ENCODE measurements at regions not wholly inside any gene's neighbourhood (a gene's known extent, or its start where the extent isn't known, plus 50 kb on each side); places are given as distances from the start of the nearest gene placed in this dataset.

DNA sequence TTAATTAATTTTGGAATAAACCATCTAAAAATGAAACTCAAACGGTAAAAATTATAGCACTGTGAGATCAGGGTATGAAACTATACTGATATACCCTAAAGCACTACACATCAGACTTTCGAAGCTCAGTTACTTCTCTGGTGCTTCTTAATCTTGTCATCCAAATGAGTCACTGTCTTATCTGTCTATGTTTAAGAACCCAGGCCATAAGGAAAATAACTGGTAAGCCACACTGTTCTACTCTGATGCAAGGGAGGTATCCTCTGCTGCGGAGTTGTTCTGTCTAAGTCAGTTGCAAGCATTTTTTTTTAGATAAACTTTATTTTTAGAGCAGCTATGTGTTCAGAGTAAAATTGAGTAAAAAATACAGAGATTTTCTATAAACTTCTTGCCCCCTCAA is 830.8 kb upstream of the POU3F4 start:
- POLR2A ChIA-PET, result no interaction called here
- CTCF ChIA-PET, result interaction anchor here (0.6 kb wide), 1 partner anchor 960 kb away, joined by 3 read pairs; no protein-coding TSS in a partner anchor
- TF ChIP-seq LEF1 (IDR thresholded peaks at IDR 0.05; ENCODE audit: borderline replicate concordance) (no peak), BHLHE40 (IDR thresholded peaks at IDR 0.05; ENCODE audit: borderline replicate concordance) (no peak), L3MBTL2 (conservative IDR thresholded peaks at IDR 0.05) (no peak), NFRKB (IDR thresholded peaks at IDR 0.05) (no peak), HDGF (IDR thresholded peaks at IDR 0.05; ENCODE audit: borderline replicate concordance) (no peak), ELF4 (IDR thresholded peaks at IDR 0.05) (no peak), FOXA1 (IDR thresholded peaks at IDR 0.05) (no peak), SUZ12 (IDR thresholded peaks at IDR 0.05) (no peak), TARDBP (IDR thresholded peaks at IDR 0.05) (no peak), FOXM1 (IDR thresholded peaks at IDR 0.05; ENCODE audit: borderline replicate concordance) (no peak), CTBP1 (IDR thresholded peaks at IDR 0.05; ENCODE audit: borderline replicate concordance) (no peak), FOXK2 (IDR thresholded peaks at IDR 0.05) (no peak), ARNT (IDR thresholded peaks at IDR 0.05) (no peak), SP1 (IDR thresholded peaks at IDR 0.05) (no peak), ZNF384 (IDR thresholded peaks at IDR 0.05) (no peak)
- TF ChIP-seq, protein P1, sequence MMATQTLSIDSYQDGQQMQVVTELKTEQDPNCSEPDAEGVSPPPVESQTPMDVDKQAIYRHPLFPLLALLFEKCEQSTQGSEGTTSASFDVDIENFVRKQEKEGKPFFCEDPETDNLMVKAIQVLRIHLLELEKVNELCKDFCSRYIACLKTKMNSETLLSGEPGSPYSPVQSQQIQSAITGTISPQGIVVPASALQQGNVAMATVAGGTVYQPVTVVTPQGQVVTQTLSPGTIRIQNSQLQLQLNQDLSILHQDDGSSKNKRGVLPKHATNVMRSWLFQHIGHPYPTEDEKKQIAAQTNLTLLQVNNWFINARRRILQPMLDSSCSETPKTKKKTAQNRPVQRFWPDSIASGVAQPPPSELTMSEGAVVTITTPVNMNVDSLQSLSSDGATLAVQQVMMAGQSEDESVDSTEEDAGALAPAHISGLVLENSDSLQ (IDR thresholded peaks at IDR 0.05), result no peak
- no peak for DNase-seq (ENCODE audit: extremely low spot score)

DNA sequence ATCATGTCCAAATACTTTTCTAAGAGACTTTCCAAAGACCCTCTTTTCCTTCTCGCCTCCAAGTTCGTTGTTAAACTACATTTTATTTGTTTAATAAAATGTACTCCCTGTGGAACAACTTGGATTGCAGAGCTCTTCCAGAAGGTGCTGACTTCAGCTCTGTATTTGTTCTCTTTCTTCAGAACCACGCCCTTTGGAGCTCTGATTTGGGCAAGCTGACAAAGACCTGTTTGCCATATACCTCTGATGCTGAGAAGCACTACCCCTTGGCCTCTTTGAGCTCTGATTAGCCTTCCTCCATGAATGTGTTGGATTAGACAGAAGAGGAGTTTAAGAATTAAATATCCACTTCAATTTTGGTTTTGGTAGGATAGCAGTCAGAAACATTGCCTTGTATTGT is 815.1 kb upstream of the POU3F4 start:
- ChIA-PET POLR2A (no interaction called here), CTCF (no interaction called here)
- TF ChIP-seq ZNF384 (IDR thresholded peaks at IDR 0.05), result no peak
- no peak for TF ChIP-seq NFRKB (IDR thresholded peaks at IDR 0.05)
- TF ChIP-seq, protein P1 (IDR thresholded peaks at IDR 0.05), result no peak
- no peak for TF ChIP-seq SP1 (IDR thresholded peaks at IDR 0.05)
- TF ChIP-seq FOXM1 (IDR thresholded peaks at IDR 0.05; ENCODE audit: borderline replicate concordance), result no peak
- no peak for TF ChIP-seq ELF4 (IDR thresholded peaks at IDR 0.05)
- no peak for TF ChIP-seq CTBP1 (IDR thresholded peaks at IDR 0.05; ENCODE audit: borderline replicate concordance)
- no peak for TF ChIP-seq LEF1 (IDR thresholded peaks at IDR 0.05; ENCODE audit: borderline replicate concordance)
- TF ChIP-seq BHLHE40 (IDR thresholded peaks at IDR 0.05; ENCODE audit: borderline replicate concordance), result no peak
- no peak for TF ChIP-seq FOXA1 (IDR thresholded peaks at IDR 0.05)
- no peak for TF ChIP-seq TARDBP (IDR thresholded peaks at IDR 0.05)
- no peak for TF ChIP-seq FOXK2 (IDR thresholded peaks at IDR 0.05)
- no peak for TF ChIP-seq HDGF (IDR thresholded peaks at IDR 0.05; ENCODE audit: borderline replicate concordance)
- TF ChIP-seq ARNT (IDR thresholded peaks at IDR 0.05), result no peak
- no peak for TF ChIP-seq SUZ12 (IDR thresholded peaks at IDR 0.05)
- no peak for TF ChIP-seq L3MBTL2 (conservative IDR thresholded peaks at IDR 0.05)
- DNase-seq (ENCODE audit: extremely low spot score), result no peak

DNA sequence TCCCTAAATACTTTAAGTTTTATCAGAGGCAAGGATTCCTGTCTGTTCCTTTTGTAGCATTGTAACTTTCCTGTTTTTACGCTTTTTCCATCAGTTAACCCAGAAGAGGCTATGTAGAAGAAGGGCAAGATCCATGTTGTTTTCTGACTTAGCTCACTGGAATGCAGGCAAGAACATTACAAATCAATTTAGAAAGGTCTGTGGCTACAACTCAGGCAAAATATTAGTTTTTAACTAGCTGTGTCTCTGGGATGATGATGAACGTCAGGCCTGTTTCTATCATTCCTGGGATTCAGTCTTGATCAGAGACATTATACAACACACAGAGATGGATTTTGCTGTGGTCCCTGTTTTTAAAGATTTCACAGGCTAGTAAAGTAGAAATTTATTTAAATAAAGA is 813.0 kb upstream of the POU3F4 start:
- TF ChIP-seq L3MBTL2 (conservative IDR thresholded peaks at IDR 0.05), result no peak
- TF ChIP-seq SP1 (IDR thresholded peaks at IDR 0.05), result no peak
- no peak for TF ChIP-seq FOXK2 (IDR thresholded peaks at IDR 0.05)
- TF ChIP-seq LEF1 (IDR thresholded peaks at IDR 0.05; ENCODE audit: borderline replicate concordance), result no peak
- no peak for TF ChIP-seq ZNF384 (IDR thresholded peaks at IDR 0.05)
- TF ChIP-seq CTBP1 (IDR thresholded peaks at IDR 0.05; ENCODE audit: borderline replicate concordance), result no peak
- TF ChIP-seq FOXM1 (IDR thresholded peaks at IDR 0.05; ENCODE audit: borderline replicate concordance), result no peak
- TF ChIP-seq, protein P1 (IDR thresholded peaks at IDR 0.05), result no peak
- TF ChIP-seq SUZ12 (IDR thresholded peaks at IDR 0.05), result no peak
- no peak for TF ChIP-seq BHLHE40 (IDR thresholded peaks at IDR 0.05; ENCODE audit: borderline replicate concordance)
- TF ChIP-seq FOXA1 (IDR thresholded peaks at IDR 0.05), result no peak
- TF ChIP-seq NFRKB (IDR thresholded peaks at IDR 0.05), result no peak
- TF ChIP-seq ARNT (IDR thresholded peaks at IDR 0.05), result no peak
- TF ChIP-seq ELF4 (IDR thresholded peaks at IDR 0.05), result no peak
- no peak for TF ChIP-seq TARDBP (IDR thresholded peaks at IDR 0.05)
- CTCF ChIA-PET, result no interaction called here
- DNase-seq (ENCODE audit: extremely low spot score), result no peak
- POLR2A ChIA-PET, result no interaction called here

DNA sequence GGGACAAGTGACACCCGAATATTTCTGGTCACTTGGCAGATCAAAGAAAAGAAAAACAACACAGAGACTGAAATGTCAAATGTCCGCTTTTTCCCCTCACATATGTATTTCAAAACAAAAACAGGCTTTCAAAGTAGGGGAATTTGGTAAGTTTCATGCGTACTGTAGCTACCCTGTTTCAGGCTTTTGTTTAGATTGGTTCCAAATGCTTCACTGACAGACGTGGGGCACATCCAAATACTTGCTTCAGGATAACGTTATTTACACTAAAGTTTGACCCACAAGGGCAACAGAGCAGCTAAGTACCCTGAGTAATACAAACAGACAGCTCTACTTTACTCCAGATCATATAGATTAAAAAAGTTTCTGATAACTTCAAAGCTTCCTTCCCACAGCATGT is 804.5 kb upstream of the POU3F4 start:
- CTCF ChIA-PET, result no interaction called here
- no peak for DNase-seq (ENCODE audit: extremely low spot score)
- POLR2A ChIA-PET, result no interaction called here
- TF ChIP-seq FOXK2 (IDR thresholded peaks at IDR 0.05) (no peak), LEF1 (IDR thresholded peaks at IDR 0.05; ENCODE audit: borderline replicate concordance) (no peak), CTBP1 (IDR thresholded peaks at IDR 0.05; ENCODE audit: borderline replicate concordance) (no peak), ZNF384 (IDR thresholded peaks at IDR 0.05) (no peak), ARNT (IDR thresholded peaks at IDR 0.05) (no peak), FOXM1 (IDR thresholded peaks at IDR 0.05; ENCODE audit: borderline replicate concordance) (no peak), SUZ12 (IDR thresholded peaks at IDR 0.05) (no peak)
- TF ChIP-seq, protein P1 (IDR thresholded peaks at IDR 0.05), result no peak

DNA sequence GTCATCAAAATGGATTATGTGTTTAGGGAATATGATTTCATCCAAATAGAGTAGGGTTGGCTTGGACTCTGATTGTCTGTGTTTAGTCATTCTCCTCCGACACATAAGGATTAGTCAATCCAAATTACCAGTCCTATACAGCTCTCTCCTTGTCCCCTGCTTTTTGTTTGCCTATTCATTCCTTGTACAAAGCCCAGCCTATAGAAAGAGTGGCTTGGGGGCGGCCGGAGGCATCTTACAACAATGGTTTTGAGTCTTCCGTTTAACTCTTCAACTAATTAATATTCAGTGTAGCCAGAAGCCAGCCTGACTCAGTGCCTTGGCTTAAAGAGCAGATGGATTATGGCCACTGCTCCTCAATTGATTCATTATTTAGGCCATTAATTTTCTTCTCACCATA is 796.6 kb upstream of the POU3F4 start:
- DNase-seq (ENCODE audit: extremely low spot score), result no peak
- TF ChIP-seq CTBP1 (IDR thresholded peaks at IDR 0.05; ENCODE audit: borderline replicate concordance), result no peak
- no peak for TF ChIP-seq L3MBTL2 (conservative IDR thresholded peaks at IDR 0.05)
- TF ChIP-seq ARNT (IDR thresholded peaks at IDR 0.05), result no peak
- no peak for TF ChIP-seq NFRKB (IDR thresholded peaks at IDR 0.05)
- TF ChIP-seq FOXA1 (IDR thresholded peaks at IDR 0.05), result no peak
- no peak for TF ChIP-seq SUZ12 (IDR thresholded peaks at IDR 0.05)
- TF ChIP-seq FOXK2 (IDR thresholded peaks at IDR 0.05), result no peak
- no peak for TF ChIP-seq HDGF (IDR thresholded peaks at IDR 0.05; ENCODE audit: borderline replicate concordance)
- no peak for TF ChIP-seq FOXM1 (IDR thresholded peaks at IDR 0.05; ENCODE audit: borderline replicate concordance)
- TF ChIP-seq ZNF384 (IDR thresholded peaks at IDR 0.05), result no peak
- no peak for TF ChIP-seq TARDBP (IDR thresholded peaks at IDR 0.05)
- TF ChIP-seq SP1 (IDR thresholded peaks at IDR 0.05), result no peak
- no peak for TF ChIP-seq ELF4 (IDR thresholded peaks at IDR 0.05)
- TF ChIP-seq BHLHE40 (IDR thresholded peaks at IDR 0.05; ENCODE audit: borderline replicate concordance), result no peak
- TF ChIP-seq LEF1 (IDR thresholded peaks at IDR 0.05; ENCODE audit: borderline replicate concordance), result no peak
- TF ChIP-seq, protein P1 (IDR thresholded peaks at IDR 0.05), result no peak
- ChIA-PET POLR2A (no interaction called here), CTCF (no interaction called here)
